ENCODE measurements at regions not wholly inside any gene's neighbourhood (a gene's known extent, or its start where the extent isn't known, plus 50 kb on each side); places are given as distances from the start of the nearest gene placed in this dataset.
"Not testable (repeated sequence)": the region's sequence is repeated elsewhere in the genome, so short reads cannot be mapped to it uniquely, and the experiment has no call there.

GRCh38 chr12:24664161-24664880 is 284.6 kb downstream of the BCAT1 start:
- DNase-seq, result no peak

- no peak for DNase-seq
Measured at GRCh38 chr12:24661657-24662096, 287.2 kb downstream of the BCAT1 start.

DNA sequence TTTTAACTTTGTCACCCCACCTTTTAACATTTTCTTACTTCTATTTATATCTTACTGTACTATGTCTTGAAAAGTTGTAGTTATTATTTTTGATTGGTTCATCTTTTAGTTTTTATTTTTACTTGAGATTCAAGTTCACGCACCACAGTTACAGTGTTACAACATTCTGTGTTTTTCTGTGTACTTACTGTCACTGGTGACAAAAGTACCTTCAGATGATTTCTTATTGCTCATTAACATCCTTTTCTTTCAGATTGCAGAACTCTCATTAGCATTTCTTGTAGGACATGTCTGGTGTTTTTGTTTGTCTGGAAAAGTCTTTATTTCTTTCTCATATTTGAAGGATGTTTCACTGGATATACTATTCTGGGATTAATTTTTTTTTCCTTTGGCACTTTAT is 289.9 kb downstream of the BCAT1 start:
- DNase-seq, result no peak

DNA sequence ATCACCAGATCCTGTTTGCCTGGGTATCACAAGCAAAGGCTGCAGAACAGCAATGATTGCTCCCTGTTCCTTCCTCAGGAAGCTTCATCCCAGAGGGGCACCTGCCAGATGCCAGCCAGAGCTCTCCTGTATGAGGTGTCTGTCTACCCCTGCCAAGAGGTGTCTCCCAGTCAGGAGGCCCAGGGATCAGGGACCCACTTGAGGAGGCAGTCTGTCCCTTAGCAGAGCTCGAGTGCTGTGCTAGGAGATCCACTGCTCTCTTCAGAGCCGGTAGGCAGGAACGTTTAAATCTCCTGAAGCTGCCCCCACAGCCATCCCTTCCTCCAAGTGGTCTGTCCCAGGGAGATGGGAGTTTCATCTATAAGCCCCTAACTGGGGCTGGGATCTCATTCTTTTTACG is 294.6 kb downstream of the BCAT1 start:
- DNase-seq, result not testable (repeated sequence)

- DNase-seq, result no peak
Measured at GRCh38 chr12:24649634-24650033, 299.3 kb downstream of the BCAT1 start.

DNA sequence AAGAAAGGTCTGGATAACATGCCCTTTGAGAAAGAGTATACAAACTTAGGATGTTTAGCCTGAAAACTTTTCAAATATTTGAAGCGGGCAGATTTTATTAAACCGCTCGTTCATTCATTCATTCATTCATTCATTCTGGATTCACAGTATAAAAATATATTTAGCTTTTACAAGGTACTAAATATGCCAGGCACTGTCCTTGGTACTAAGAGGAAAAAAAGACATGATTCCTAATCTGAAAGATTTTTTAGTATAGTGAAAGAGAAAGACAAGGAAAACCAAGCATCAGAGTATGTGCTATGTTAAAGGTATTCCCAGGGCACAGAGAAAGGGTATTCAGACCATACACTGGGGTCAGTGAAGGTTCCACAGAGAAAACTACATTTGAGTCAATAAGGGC is 299.7 kb downstream of the BCAT1 start:
- no peak for DNase-seq

DNA sequence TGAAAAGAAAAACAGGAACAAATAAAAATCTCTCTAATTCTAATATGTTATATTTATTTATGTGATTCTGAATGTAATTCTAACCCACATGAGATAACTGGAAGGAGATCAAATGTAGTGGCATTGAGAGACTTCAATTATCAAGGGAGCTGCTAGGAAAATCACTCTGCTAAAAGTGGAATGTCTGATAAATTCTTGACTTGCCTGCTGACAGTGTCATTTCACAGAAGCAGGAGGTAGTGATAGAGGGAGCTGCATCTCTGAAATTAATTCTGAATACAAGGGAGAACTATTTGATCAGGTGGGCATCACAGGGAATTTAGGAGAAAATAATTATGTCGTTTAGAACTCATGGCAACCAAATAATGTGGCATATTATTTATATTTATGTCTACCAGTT is 303.6 kb downstream of the BCAT1 start:
- DNase-seq, result no peak

DNA sequence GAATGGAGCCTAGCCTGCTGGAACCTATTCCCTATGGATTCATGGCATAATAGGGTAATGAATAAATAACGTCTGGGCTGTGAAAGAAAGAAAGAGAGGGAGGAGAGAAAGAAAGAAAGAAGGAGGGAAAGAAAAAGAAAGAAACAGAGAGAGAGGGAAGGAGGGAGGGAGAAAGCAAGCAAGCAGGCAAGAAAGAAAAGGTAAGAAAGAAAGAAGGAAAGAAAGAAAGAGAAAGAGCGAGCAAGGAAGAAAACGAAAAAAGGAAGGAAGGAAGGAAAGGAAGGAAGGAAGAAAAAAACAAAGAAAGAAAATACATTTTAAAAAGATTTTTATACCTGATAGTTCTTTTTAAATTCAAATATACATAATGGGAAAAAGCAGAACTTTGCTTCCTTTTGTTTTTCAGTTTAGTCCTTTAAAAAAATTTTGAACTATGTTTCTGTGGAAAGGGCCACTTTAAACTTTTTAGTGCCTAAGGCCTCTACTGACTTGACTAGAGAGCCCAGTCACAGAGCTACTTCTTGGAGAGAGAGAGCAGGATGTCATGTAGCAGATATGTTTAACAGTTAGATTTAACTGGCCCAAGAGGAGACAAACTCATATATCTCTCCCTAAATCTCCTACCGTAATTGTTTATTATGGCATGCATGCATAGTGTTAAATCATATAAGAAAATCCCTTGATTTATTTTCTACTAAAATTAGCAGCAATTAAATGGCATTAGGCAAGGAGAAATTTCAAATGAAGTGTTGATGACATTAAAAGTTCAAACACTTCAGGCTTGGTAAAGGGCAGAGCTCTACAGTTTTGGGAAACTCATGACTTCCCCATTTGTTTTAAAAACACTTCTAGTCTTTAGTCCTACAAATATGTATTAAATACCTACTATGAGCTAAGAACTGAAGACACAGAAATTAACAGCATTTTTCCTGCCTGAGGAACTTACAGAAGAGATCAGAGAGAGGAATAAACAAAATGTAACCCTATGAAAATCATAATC is 305.5 kb downstream of the BCAT1 start:
- no peak for DNase-seq

DNA sequence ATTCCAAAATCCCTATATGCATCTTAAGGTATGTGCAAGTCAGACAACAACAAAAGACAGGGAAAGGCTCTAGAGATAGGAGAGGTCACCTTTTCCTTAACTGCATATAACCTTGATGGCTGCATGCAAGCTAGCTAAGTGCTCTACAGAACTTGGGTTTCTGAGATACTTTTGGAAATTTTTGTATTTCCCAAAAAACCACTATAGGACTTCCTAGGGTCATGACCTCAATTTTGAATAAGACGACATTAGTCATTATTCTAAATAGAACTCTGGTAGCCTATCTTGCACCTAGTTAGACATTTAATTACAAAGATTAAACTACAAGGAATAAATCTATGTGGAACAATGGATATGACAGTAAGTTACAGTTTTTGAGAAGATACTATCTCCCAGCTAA is 309.3 kb downstream of the BCAT1 start:
- DNase-seq, result no peak

- DNase-seq, result no peak
Measured at GRCh38 chr12:24632466-24632865, 316.4 kb downstream of the BCAT1 start.

DNA sequence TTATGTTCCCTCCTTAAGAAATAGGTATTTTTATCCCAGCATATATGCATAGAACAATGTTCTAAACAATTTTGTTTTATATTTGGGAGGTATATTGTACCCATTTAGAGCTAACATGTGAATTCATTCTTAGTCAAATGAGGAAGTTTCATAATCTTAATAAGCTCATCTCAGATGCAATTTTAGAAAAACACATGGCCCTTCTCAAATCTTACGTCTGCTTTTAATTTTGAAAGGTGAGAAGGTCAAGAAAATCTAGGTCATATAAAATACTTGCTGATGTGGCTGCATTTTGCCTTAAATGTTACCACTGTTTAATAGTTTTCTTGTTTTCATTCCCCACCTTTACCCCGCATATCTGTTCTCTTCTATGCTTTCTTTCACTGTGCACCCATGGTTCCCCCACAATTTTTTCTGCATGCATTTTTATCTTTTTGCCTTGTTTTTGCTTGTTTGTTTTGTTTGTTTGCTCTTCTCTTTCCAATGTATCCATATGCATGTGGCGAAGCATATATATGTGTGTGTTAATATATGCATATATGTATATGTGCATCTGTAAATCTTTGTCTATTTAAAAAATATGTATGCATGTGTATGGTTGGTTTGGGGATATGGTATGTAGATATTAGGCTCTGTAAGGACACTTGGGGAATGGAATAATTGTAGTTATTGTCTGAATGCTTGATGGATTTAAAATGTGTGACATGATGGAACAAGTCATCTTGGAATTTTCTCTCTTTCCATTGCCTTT is 317.1 kb downstream of the BCAT1 start:
- no peak for DNase-seq

DNA sequence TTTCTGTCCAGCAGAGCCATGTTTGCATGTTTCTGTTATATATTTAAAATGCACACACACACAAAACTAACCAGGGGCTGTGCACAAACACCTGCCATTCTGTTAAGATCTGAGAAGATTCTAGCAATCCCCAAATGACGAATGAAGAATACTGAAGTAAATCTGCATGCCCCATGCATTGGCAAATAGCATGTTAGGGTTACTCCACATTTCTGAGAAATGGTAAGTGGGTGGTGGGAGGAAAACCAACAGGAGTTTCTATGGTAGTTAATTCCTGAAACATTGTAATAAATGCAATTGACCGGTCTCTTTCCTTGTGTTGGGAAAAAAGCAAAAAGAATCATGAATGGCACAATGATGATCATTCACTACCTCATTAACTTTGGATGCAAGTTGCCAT is 318.0 kb downstream of the BCAT1 start:
- DNase-seq, result no peak

DNA sequence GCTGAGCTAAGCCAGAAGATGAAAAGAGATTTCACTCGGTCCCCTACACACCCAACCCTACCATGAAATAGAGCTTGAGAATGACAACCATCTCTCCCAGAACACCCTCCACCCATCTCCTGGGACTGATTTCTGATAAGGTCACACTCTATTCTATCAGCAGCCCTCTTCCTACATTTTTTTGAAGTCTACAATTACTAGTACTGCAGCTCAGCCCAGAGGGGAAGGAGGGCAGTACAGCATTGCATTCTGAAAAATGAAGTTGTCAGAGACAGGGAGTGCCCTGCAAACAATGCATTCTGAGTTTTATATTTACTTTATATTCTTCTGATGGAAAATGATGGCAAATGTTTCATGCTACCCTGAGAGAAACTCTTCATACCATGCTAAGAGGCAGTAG is 318.5 kb downstream of the BCAT1 start:
- DNase-seq, result no peak

DNA sequence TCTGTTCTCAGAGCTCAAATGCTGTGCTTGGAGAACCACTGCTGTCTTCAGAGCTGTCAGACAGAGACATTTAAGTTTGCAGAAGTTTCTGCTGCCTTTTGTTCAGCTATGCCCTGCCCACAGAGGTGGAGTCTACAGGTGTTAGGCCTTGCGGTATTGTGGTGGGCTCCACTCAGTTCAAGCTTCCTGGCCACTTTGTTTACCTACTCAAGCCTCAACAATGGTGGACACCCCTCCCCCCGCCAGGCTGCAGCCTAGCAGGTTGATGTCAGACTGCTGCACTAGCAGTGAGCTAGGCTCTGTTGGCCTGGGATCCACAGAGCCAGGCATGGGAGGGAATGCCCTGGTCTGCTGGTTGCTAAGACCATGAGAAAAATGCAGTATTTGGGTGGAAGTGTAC is 323.8 kb downstream of the BCAT1 start:
- DNase-seq, result no peak

DNA sequence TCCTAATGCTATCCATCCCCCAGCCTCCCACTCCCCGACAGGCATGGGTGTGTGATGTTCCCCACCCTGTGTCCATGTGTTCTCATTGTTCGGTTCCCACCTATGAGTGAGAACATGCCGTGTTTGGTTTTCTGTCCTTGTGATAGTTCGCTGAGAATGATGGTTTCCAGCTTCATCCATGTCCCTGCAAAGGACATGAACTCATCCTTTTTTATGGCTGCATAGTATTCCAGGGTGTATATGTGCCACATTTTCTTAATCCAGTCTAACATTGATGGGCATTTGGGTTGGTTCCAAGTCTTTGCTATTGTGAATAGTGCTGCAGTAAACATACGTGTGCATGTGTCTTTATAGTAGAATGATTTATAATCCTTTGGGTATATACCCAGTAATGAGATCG is 328.9 kb downstream of the BCAT1 start:
- not testable (repeated sequence) for DNase-seq

DNA sequence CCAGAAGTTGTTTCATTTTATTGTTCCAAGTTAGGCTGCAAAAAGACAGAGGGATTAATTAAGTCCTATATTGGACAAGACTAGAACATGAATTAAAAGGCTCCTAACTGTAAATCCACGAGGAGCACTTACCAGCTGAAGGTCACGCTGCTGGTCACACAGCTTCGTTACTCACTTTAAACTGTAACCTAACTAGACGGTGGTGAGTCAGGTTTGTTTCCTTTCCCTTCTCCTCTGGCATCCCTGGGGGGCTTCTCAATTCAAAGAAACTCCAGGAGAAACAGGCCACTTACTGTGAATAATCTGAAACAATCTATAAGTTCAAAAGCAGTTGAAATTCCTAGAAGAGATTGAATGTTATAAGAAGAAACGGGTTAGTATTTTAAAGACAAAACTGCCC is 331.4 kb downstream of the BCAT1 start:
- no peak for DNase-seq

DNA sequence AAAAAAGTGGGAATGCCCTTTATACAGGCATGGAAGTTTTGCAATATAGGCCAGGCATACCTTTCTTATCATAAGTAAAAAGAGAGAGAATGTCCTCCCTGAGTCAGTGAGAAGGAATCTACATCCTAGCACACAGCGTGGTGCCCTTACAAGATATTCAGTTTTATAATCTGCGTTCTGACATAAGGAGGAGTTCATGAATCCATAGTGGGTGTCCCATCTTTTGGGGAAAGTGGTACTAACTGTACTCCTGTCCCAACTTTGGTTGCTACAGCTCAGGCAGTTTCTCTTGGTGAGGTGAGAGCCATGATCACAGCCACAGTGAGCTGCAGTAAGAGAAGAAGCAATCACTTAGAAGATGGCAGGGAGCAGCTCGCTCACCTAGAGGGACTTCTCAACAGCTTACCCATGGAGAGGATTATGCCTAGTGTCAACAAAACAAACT is 332.9 kb downstream of the BCAT1 start:
- no peak for DNase-seq

DNA sequence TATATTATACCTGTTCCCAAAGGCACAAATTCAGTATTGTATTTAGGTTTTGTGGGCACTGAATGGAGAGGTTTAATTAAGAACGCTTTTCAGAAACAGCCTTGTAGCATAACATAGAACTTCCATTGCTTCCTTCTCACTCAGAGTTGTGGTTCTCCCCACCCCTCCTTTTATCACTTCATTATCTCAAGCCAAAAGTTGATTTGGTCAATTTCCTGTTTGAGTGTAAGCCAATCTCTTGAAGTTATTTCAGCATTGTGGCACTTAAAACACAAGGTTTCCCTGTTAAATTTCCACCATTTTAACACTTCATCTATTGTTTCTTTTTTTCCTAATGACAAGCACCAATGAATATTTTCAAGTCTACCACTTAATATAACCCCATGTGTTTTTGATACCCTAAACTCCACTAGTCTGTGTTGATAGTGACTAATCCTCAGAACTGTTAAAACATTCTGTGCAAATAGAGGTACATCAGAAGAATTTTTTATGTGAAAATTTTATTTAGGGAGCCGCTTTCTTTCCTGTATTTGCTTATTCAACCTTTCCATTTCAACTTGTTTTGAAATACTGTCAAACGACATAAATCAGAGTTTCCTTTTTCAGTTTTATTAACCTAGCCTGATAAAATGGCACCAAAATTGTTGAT is 340.1 kb downstream of the BCAT1 start:
- no peak for DNase-seq

DNA sequence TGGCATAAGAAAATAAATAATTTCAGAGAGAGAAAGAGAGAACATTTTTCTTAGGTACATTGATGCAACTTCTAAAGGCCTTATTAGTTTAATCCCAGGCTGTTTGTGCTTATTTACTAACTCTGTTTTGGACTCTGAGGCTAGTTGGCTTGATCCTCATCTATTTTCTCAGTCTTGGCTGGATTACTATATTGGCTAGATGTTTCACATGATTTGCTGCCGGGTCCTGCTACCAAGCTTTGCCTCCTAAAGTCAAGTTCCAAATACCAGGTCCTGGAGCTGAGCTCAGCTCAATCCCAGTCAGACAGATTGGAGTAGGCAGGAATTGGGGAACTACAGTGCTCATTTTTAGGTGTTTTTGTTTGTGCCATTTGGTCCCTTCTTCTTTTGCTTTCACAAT is 340.8 kb downstream of the BCAT1 start:
- DNase-seq, result no peak

GRCh38 chr12:24605916-24606315 is 343.0 kb downstream of the BCAT1 start:
- DNase-seq, result no peak

DNA sequence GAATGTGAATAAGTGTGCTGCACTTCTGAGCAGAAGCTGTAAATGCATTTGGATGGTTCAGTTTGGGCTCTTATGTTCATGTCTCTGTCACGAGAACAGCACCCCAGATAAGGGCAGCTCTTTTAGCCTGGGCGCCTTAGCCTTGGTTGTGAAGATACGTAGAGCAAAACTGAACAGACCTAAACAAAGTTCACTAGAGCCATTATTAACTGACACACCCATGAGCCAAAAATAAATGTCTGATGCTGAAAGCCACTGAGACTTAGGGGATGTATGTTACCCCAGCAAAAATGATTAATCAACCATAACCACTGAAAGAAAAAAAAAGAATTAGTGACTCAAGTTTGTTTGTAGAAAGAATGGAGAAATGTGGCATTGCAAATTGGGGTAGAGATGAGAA is 343.4 kb downstream of the BCAT1 start:
- no peak for DNase-seq

DNA sequence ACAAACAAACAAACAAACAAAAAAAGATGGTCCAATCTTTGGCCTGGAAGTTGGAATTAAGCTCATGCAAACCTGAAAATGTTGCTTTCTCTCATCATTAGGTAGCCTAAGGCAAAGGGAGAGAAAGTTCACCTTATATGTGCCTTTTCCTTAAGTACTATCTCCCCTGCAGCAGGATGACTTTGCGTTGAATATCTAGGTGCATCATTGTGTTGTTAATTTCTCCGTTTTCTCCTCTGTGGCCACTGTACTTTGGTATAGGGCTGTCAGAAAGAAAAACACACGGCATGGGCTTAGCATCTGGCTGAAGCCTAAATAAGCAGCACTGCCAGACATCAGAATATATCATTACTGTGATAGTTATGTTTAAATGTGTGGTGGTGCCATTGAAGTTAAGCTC is 345.5 kb downstream of the BCAT1 start:
- no peak for DNase-seq

GRCh38 chr12:24600996-24601395 is 347.9 kb downstream of the BCAT1 start:
- no peak for DNase-seq

Data from NCI-H1694 (cell line).